ENCODE measurements at regions not wholly inside any gene's neighbourhood (a gene's known extent, or its start where the extent isn't known, plus 50 kb on each side); places are given as distances from the start of the nearest gene placed in this dataset.

- peaks cover 5% of the 10 kb centered on the region for H3K27me3 Mint-ChIP-seq
- H3K27ac Mint-ChIP-seq, result no peak overlapping the region
- H3K4me1 Mint-ChIP-seq, result peaks cover 12% of the 10 kb centered on the region
- no peak overlapping the region for H3K4me3 Mint-ChIP-seq
- peaks cover 19% of the 10 kb centered on the region for H3K9me3 Mint-ChIP-seq
- intact Hi-C loops (cut with micrococcal nuclease), result no loop called here
- H3K36me3 Mint-ChIP-seq (ENCODE audit: low read depth), result peaks cover 2% of the 10 kb centered on the region
- no peak for DNase-seq
Measured at GRCh38 chr10:118842843-118843624, 88.3 kb upstream of the CACUL1 start.

- Mint-ChIP-seq H3K36me3 (ENCODE audit: low read depth) (peaks cover 2% of the 10 kb centered on the region), H3K9me3 (peaks cover 14% of the 10 kb centered on the region), H3K27ac (no peak overlapping the region), H3K4me1 (peaks cover 12% of the 10 kb centered on the region), H3K27me3 (peaks cover 7% of the 10 kb centered on the region), H3K4me3 (no peak overlapping the region)
- intact Hi-C loops (cut with micrococcal nuclease), result no loop called here
- DNase-seq, result no peak
Measured at GRCh38 chr10:118843647-118844265, 89.0 kb upstream of the CACUL1 start.

GRCh38 chr10:118844731-118845521 is 90.2 kb upstream of the CACUL1 start:
- DNase-seq, result no peak
- H3K4me1 Mint-ChIP-seq, result peaks cover 6% of the 10 kb centered on the region
- no peak overlapping the region for H3K4me3 Mint-ChIP-seq
- intact Hi-C loops (cut with micrococcal nuclease), result no loop called here
- peaks cover 5% of the 10 kb centered on the region for H3K9me3 Mint-ChIP-seq
- H3K27ac Mint-ChIP-seq, result no peak overlapping the region
- H3K27me3 Mint-ChIP-seq, result peaks cover 7% of the 10 kb centered on the region
- H3K36me3 Mint-ChIP-seq (ENCODE audit: low read depth), result peaks cover 1% of the 10 kb centered on the region

GRCh38 chr10:118845776-118846175 is 91.0 kb upstream of the CACUL1 start:
- Mint-ChIP-seq H3K4me3 (no peak overlapping the region), H3K27me3 (peaks cover 7% of the 10 kb centered on the region), H3K9me3 (no peaks in the 10 kb centered on the region), H3K27ac (no peak overlapping the region), H3K4me1 (no peaks in the 10 kb centered on the region), H3K36me3 (ENCODE audit: low read depth) (no peaks in the 10 kb centered on the region)
- intact Hi-C loops (cut with micrococcal nuclease), result no loop called here
- no peak for DNase-seq

GRCh38 chr10:118850418-118851061 is 95.8 kb upstream of the CACUL1 start:
- Mint-ChIP-seq H3K9me3 (no peaks in the 10 kb centered on the region), H3K27ac (no peak overlapping the region), H3K4me3 (no peak overlapping the region), H3K36me3 (ENCODE audit: low read depth) (no peaks in the 10 kb centered on the region), H3K4me1 (no peaks in the 10 kb centered on the region), H3K27me3 (peaks cover 9% of the 10 kb centered on the region)
- peak; percentile 89 for DNase-seq
- intact Hi-C loops (cut with micrococcal nuclease), result loop anchor here (1.0 kb wide), 1 partner anchor 282 kb away; no protein-coding TSS in a partner anchor

- H3K27ac Mint-ChIP-seq, result no peak overlapping the region
- H3K36me3 Mint-ChIP-seq (ENCODE audit: low read depth), result no peaks in the 10 kb centered on the region
- H3K9me3 Mint-ChIP-seq, result no peaks in the 10 kb centered on the region
- peaks cover 6% of the 10 kb centered on the region for H3K27me3 Mint-ChIP-seq
- intact Hi-C loops (cut with micrococcal nuclease), result no loop called here
- H3K4me3 Mint-ChIP-seq, result no peak overlapping the region
- no peaks in the 10 kb centered on the region for H3K4me1 Mint-ChIP-seq
- no peak for DNase-seq
Measured at GRCh38 chr10:118851062-118852035, 96.6 kb upstream of the CACUL1 start.

- intact Hi-C loops (cut with micrococcal nuclease), result no loop called here
- H3K27ac Mint-ChIP-seq, result no peak overlapping the region
- DNase-seq, result no peak
- H3K27me3 Mint-ChIP-seq, result peaks cover 4% of the 10 kb centered on the region
- H3K36me3 Mint-ChIP-seq (ENCODE audit: low read depth), result no peaks in the 10 kb centered on the region
- peaks cover 3% of the 10 kb centered on the region for H3K9me3 Mint-ChIP-seq
- no peak overlapping the region for H3K4me3 Mint-ChIP-seq
- no peaks in the 10 kb centered on the region for H3K4me1 Mint-ChIP-seq
Measured at GRCh38 chr10:118853916-118854315, 99.1 kb upstream of the CACUL1 start.

- Mint-ChIP-seq H3K9me3 (peaks cover 11% of the 10 kb centered on the region), H3K4me3 (no peak overlapping the region), H3K4me1 (no peaks in the 10 kb centered on the region), H3K27ac (no peak overlapping the region), H3K36me3 (ENCODE audit: low read depth) (no peaks in the 10 kb centered on the region), H3K27me3 (peaks cover 4% of the 10 kb centered on the region)
- DNase-seq, result no peak
- intact Hi-C loops (cut with micrococcal nuclease), result no loop called here
Measured at GRCh38 chr10:118856106-118856505, 101.3 kb upstream of the CACUL1 start.

GRCh38 chr10:118865998-118866693 is 111.4 kb upstream of the CACUL1 start:
- intact Hi-C loops (cut with micrococcal nuclease), result no loop called here
- no peak overlapping the region for H3K4me3 Mint-ChIP-seq
- no peaks in the 10 kb centered on the region for H3K4me1 Mint-ChIP-seq
- DNase-seq, result no peak
- no peak overlapping the region for H3K27ac Mint-ChIP-seq
- H3K27me3 Mint-ChIP-seq, result peaks cover 16% of the 10 kb centered on the region
- peaks cover 4% of the 10 kb centered on the region for H3K9me3 Mint-ChIP-seq
- no peaks in the 10 kb centered on the region for H3K36me3 Mint-ChIP-seq (ENCODE audit: low read depth)

- peaks cover 15% of the 10 kb centered on the region for H3K27me3 Mint-ChIP-seq
Measured at GRCh38 chr10:118867768-118868167, 113.0 kb upstream of the CACUL1 start.

GRCh38 chr10:118868589-118868988 is 113.8 kb upstream of the CACUL1 start:
- DNase-seq, result no peak
- H3K4me3 Mint-ChIP-seq, result no peak overlapping the region
- no peak overlapping the region for H3K27ac Mint-ChIP-seq
- intact Hi-C loops (cut with micrococcal nuclease), result no loop called here
- no peaks in the 10 kb centered on the region for H3K4me1 Mint-ChIP-seq
- H3K36me3 Mint-ChIP-seq (ENCODE audit: low read depth), result no peaks in the 10 kb centered on the region
- peaks cover 15% of the 10 kb centered on the region for H3K27me3 Mint-ChIP-seq
- H3K9me3 Mint-ChIP-seq, result peaks cover 4% of the 10 kb centered on the region

More at GRCh38 chr10:118867768-118868167, 113.0 kb upstream of the CACUL1 start:
- Mint-ChIP-seq H3K36me3 (ENCODE audit: low read depth) (no peaks in the 10 kb centered on the region), H3K4me3 (no peak overlapping the region), H3K4me1 (no peaks in the 10 kb centered on the region), H3K9me3 (peaks cover 4% of the 10 kb centered on the region), H3K27ac (no peak overlapping the region)
- intact Hi-C loops (cut with micrococcal nuclease), result no loop called here
- no peak for DNase-seq

- intact Hi-C loops (cut with micrococcal nuclease), result no loop called here
- no peaks in the 10 kb centered on the region for H3K9me3 Mint-ChIP-seq
- H3K27me3 Mint-ChIP-seq, result peaks cover 16% of the 10 kb centered on the region
- no peaks in the 10 kb centered on the region for H3K36me3 Mint-ChIP-seq (ENCODE audit: low read depth)
- H3K4me3 Mint-ChIP-seq, result no peak overlapping the region
- H3K4me1 Mint-ChIP-seq, result no peaks in the 10 kb centered on the region
- no peak overlapping the region for H3K27ac Mint-ChIP-seq
- no peak for DNase-seq
Measured at GRCh38 chr10:118870467-118871243, 115.9 kb upstream of the CACUL1 start.
